Testis (tissue), 2 donors: ENCODE measurements at regions not wholly inside any gene's neighbourhood (a gene's known extent, or its start where the extent isn't known, plus 50 kb on each side); places are given as distances from the start of the nearest gene placed in this dataset.

Source experiments
- DNase-seq: peaks from one replicate; pipeline ENCODE4 v3.0.0-alpha.2; 2019
- H3K27ac ChIP-seq, 2 donors: fragments of 200-600 bp; sonication (generic); one replicate each; pipeline ENCODE4 v1.5.1; 2019
- H3K27me3 ChIP-seq: fragments of 200-600 bp; sonication (generic); one replicate; pipeline ENCODE4 v1.5.1; 2019
- H3K36me3 ChIP-seq: fragments of 200-600 bp; sonication (generic); one replicate; pipeline ENCODE4 v1.5.1; 2017; ENCODE audit warnings: low read depth; ENCODE audit errors: missing control alignments
- H3K4me1 ChIP-seq: fragments of 200-600 bp; sonication (generic); one replicate; pipeline ENCODE4 v1.5.1; 2019
- H3K4me3 ChIP-seq, 2 donors: fragments of 200-600 bp; sonication (generic); one replicate each; pipeline ENCODE4 v1.5.1; 2017 to 2019
- H3K9me3 ChIP-seq: fragments of 200-600 bp; sonication (generic); one replicate; pipeline ENCODE4 v1.5.1; 2017
- POLR2A ChIP-seq: fragments of 450-650 bp; IDR thresholded peaks from one replicate; pipeline ENCODE4 v1.6.1; 2017; ENCODE audit warnings: antibody characterized with exemption, mild to moderate bottlenecking, moderate library complexity
- WGBS, 2 donors: methylation state at CpG; one replicate each; pipeline ENCODE4 v1.1.5; 2018; 5-methylcytosine and 5-hydroxymethylcytosine counted together
- intact Hi-C: fragments of 100-400 bp; cut with DNase I; formaldehyde crosslinking; loops from one replicate; pipeline ENCODE4 v1.15.1; 2023; ENCODE audit warnings: low total_unique reads
- TF ChIP-seq, protein P1 (sequence below), 3 experiments: fragments of 450-650 bp in 2 of 3; fragments of 200-600 bp in 1 of 3; sonication (generic) in 1 of 3; IDR thresholded peaks; one replicate each; pipeline ENCODE4 v1.5.1; 2016 to 2019; ENCODE audit warnings: antibody characterized with exemption in 3 of 3, mild to moderate bottlenecking in 2 of 3, moderate library complexity in 1 of 3

DNA sequence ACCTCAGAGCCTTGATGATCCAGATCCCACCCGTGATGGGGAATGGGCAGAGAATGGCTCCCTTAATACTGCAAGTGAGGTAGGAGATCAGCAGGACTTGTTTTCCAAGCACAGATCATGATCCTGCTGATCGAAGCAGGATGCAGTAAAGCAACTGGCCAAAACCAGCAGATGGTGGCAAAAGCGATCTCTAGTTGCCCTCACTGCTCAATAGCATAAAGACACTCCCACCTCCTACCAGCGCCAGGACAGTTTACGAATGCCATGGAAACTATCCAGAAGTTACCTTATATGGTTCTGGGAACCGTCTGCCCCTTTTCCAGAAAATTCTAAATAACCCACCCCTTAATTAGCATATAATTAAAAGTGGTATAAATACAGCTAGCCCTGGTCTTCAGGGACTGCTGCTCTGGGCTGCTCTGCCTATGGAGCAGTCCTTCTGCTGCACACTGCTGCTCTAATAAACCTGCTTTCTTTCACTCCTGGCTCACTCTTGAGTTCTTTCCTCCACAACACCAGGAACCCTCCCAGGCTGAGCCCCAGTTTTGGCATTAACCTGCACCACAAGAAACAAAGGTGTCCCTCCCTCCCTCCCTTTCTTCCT, 415.8 kb downstream of the PREX1 start:
- Histone ChIP-seq H3K4me3 (no peak overlapping the region), H3K27ac (no peak overlapping the region), H3K9me3 (no peaks in the 10 kb centered on the region), H3K27me3 (no peaks in the 10 kb centered on the region), H3K36me3 (no peaks in the 10 kb centered on the region), H3K4me1 (no peaks in the 10 kb centered on the region)
- no peak for DNase-seq
- 82 to 91% methylated on average over 6 of the region's 6 CpGs for WGBS, 2 donors
- TF ChIP-seq, protein P1, sequence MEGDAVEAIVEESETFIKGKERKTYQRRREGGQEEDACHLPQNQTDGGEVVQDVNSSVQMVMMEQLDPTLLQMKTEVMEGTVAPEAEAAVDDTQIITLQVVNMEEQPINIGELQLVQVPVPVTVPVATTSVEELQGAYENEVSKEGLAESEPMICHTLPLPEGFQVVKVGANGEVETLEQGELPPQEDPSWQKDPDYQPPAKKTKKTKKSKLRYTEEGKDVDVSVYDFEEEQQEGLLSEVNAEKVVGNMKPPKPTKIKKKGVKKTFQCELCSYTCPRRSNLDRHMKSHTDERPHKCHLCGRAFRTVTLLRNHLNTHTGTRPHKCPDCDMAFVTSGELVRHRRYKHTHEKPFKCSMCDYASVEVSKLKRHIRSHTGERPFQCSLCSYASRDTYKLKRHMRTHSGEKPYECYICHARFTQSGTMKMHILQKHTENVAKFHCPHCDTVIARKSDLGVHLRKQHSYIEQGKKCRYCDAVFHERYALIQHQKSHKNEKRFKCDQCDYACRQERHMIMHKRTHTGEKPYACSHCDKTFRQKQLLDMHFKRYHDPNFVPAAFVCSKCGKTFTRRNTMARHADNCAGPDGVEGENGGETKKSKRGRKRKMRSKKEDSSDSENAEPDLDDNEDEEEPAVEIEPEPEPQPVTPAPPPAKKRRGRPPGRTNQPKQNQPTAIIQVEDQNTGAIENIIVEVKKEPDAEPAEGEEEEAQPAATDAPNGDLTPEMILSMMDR (IDR thresholded peaks at IDR 0.05), result no peak
- no peak for TF ChIP-seq POLR2A
- intact Hi-C loops, result no loop called here

DNA sequence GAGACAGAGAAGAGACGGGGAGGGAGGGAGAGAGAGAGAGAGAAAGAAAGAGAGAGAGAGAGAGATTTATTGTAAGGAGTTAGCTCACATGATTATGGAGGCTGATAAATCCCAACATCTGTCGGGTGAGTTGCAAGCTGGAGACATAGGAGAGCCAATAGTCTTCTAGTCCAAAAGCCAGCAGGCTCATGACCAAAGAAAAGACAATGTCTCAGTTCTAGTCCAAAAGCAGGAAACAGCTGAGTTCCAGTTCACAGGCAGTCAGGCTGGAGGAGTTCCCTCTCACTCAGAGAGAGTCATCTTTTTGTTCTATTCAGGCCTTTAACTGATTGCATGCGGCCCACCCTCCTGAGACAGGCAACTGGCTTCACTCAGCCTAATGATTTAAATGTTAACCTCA, 416.6 kb downstream of the PREX1 start:
- 50 to 54% methylated on average over 3 of the region's 3 CpGs for WGBS, 2 donors
- Histone ChIP-seq H3K4me3 (no peak overlapping the region), H3K36me3 (no peaks in the 10 kb centered on the region), H3K27me3 (no peaks in the 10 kb centered on the region), H3K9me3 (no peaks in the 10 kb centered on the region), H3K4me1 (no peaks in the 10 kb centered on the region), H3K27ac (no peak overlapping the region)
- TF ChIP-seq, protein P1 (IDR thresholded peaks at IDR 0.05), result no peak
- TF ChIP-seq POLR2A, result no peak
- intact Hi-C loops, result no loop called here
- no peak for DNase-seq

DNA sequence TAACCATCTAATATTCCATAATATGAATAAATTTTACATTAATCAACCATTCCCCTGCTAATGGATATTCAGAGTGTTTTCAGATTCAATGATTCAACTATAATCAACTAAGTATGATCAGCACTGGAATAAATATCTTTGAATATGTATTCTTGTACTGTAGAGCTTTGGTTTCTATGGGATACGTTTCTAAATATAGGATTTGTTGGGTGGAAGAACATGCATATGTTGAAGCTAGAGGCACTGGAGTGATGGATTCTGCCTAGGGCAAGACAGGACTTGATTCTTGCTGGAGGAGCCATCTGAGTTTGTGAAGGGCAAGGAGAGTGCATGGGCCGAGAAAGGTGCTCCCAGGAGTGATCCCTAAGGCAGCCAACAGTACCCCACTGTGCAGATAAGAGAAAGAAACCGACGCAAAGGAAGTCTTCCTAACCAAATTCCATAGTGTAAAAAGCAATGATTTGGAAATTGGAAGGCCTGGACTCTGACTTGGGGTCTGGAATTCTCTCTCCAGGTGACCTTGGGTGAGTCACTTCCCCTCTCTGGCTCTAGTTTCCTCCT, 418.7 kb downstream of the PREX1 start:
- DNase-seq, result no peak
- Histone ChIP-seq H3K9me3 (no peaks in the 10 kb centered on the region), H3K4me1 (no peaks in the 10 kb centered on the region), H3K27me3 (no peaks in the 10 kb centered on the region), H3K36me3 (no peaks in the 10 kb centered on the region), H3K4me3 (no peak overlapping the region), H3K27ac (no peak overlapping the region)
- TF ChIP-seq POLR2A, result no peak
- TF ChIP-seq, protein P1 (IDR thresholded peaks at IDR 0.05), result no peak
- 88 to 95% methylated on average over 4 of the region's 4 CpGs for WGBS, 2 donors
- intact Hi-C loops, result no loop called here

DNA sequence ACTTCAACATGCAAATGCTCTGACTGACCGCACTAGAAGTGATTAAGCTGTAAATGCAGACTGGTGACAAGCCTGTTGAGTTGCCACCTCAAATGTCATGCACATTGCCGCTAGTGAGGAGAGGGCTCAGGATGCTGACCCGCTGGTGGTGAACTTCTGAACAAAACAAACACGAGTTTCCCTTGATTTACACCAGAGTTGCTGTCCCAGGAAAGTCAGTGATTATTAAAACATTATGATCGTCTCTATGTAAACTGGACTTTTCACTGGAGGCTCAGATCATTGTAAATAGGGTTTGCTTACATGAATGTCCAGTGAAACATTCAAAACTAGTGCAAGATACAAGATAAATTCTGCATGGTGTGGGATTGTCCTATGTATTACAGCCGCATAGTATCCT, 420.1 kb downstream of the PREX1 start:
- Histone ChIP-seq H3K27ac (no peak overlapping the region), H3K4me3 (no peak overlapping the region), H3K9me3 (no peaks in the 10 kb centered on the region), H3K36me3 (no peaks in the 10 kb centered on the region), H3K27me3 (no peaks in the 10 kb centered on the region), H3K4me1 (no peaks in the 10 kb centered on the region)
- DNase-seq, result no peak
- intact Hi-C loops, result no loop called here
- 80 to 82% methylated on average over 6 of the region's 6 CpGs for WGBS, 2 donors
- TF ChIP-seq, protein P1 (IDR thresholded peaks at IDR 0.05), result no peak
- TF ChIP-seq POLR2A, result no peak

DNA sequence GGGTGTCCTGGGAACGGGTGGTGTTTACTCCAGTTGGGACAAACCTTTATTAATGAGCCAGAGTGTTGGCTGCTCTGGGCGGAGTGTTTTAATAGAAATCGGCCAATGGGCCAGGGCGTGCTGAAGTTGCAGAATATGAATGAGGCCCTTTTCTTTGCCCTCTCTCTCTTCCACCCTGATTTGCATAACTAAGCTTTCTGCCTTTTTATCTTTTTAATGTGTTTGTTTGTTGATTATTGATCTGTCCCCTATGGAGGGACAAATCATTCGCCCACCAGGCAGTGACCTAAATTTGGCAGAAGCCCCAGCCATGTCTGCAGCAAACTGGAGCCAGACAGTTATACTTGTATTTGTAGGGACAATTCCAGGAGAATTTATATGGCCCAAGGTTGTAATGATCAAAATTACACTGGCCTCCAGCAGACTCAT, 420.9 kb downstream of the PREX1 start:
- Histone ChIP-seq H3K9me3 (no peaks in the 10 kb centered on the region), H3K36me3 (no peaks in the 10 kb centered on the region), H3K27ac (no peak overlapping the region), H3K27me3 (no peaks in the 10 kb centered on the region), H3K4me3 (no peak overlapping the region), H3K4me1 (no peaks in the 10 kb centered on the region)
- WGBS, 2 donors, result 72 to 73% methylated on average over 5 of the region's 5 CpGs
- TF ChIP-seq, protein P1 (IDR thresholded peaks at IDR 0.05), result no peak
- TF ChIP-seq POLR2A, result no peak
- DNase-seq, result no peak
- intact Hi-C loops, result no loop called here
